AG10803 (cell line): ENCODE measurements at regions not wholly inside any gene's neighbourhood (a gene's known extent, or its start where the extent isn't known, plus 50 kb on each side); places are given as distances from the start of the nearest gene placed in this dataset.
"Not testable (repeated sequence)": the region's sequence is repeated elsewhere in the genome, so short reads cannot be mapped to it uniquely, and the experiment has no call there.

Source experiments
- DNase-seq: peaks from one replicate; pipeline ENCODE4 v3.0.0; 2010; ENCODE audit warnings: low read depth
- H3K4me3 ChIP-seq: 2 replicates; pipeline ENCODE4 v1.5.1; 2011; ENCODE audit warnings: mild to moderate bottlenecking, low read length, control low read depth
- TF ChIP-seq, protein P1 (sequence below): conservative IDR thresholded peaks from 2 replicates; pipeline ENCODE4 v1.5.1; 2011; ENCODE audit warnings: mild to moderate bottlenecking, low read length, control low read depth, inconsistent platforms

DNA sequence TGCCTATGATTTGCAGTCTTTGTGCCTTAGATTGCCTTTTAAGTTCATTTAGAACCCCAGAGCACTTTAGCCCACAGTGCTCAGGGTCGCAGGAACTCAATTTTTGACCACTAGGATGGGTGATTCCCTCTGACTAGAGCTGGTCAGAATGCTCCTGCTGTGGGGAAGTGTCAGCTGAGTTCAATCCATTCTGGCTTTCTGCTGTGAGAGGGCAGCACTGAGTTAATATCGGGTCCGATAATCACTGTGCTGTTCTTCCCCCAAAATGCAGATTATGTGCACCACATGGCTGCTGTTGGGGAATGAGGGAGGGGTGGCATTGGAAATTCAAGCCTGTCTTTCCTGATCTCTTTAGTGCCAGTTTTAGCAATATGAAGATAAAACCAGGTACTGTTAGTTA lies 886.4 kb downstream of the DNAJB9 start:
- no peak for DNase-seq
- TF ChIP-seq, protein P1, sequence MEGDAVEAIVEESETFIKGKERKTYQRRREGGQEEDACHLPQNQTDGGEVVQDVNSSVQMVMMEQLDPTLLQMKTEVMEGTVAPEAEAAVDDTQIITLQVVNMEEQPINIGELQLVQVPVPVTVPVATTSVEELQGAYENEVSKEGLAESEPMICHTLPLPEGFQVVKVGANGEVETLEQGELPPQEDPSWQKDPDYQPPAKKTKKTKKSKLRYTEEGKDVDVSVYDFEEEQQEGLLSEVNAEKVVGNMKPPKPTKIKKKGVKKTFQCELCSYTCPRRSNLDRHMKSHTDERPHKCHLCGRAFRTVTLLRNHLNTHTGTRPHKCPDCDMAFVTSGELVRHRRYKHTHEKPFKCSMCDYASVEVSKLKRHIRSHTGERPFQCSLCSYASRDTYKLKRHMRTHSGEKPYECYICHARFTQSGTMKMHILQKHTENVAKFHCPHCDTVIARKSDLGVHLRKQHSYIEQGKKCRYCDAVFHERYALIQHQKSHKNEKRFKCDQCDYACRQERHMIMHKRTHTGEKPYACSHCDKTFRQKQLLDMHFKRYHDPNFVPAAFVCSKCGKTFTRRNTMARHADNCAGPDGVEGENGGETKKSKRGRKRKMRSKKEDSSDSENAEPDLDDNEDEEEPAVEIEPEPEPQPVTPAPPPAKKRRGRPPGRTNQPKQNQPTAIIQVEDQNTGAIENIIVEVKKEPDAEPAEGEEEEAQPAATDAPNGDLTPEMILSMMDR = no peak
- no peak overlapping the region for H3K4me3 ChIP-seq

DNA sequence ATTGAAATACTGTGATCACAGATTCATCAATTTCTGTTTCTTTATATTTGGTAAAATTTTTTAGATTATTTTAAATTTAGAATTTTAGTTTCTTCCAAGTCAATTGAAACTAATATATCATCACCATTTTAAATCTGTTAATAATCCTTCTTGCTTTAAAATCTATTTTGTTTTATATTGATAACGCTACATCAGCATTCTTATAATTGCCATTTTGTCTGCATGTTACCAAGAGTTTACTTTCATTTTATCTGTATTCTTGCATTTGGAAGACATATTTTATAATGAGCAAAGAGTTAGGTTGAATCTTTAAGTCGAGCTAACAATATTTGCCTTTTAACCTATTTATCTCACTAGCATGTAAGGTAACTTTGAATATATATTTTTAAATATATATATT lies 890.6 kb downstream of the DNAJB9 start:
- DNase-seq = no peak
- TF ChIP-seq, protein P1 = no peak
- H3K4me3 ChIP-seq = no peak overlapping the region

DNA sequence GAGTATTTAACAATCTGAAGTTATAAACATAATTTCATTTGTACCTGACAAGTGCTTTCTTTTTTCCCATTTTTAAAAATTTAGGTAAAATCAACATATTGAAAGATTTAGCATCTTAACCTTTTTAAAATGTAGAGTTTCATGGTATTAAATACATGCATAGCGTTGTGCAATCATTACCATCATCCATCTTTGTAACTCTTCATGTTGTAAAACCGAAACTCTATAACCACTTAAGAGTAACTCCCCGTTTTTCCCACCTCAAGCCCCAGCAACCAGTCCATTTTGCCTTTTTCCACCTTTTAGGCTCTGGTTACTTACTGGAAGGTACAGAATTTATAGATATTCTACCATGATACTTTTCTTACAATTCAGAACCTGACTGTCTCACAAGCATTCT lies 892.5 kb downstream of the DNAJB9 start:
- TF ChIP-seq, protein P1 = no peak
- no peak for DNase-seq
- no peak overlapping the region for H3K4me3 ChIP-seq

DNA sequence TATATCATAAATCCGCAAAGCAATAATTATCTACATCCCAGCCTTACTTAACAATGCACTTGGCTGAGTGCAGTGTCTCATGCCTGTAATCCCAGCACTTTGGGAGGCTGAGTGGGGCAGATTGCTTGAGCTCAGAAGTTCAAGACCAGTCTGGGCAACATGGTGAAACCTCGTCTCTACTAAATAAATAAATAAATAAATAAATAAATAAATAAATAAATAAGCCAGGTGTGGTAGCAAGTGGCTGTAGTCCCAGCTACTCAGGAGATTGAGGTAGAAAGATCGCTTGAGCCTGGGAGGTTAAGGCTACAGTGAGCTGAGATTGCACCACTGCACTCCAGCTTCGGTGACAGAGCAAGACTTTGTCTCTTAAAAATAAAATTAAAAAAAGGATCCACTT lies 898.1 kb downstream of the DNAJB9 start:
- DNase-seq, H3K4me3 ChIP-seq: not testable (repeated sequence)

DNA sequence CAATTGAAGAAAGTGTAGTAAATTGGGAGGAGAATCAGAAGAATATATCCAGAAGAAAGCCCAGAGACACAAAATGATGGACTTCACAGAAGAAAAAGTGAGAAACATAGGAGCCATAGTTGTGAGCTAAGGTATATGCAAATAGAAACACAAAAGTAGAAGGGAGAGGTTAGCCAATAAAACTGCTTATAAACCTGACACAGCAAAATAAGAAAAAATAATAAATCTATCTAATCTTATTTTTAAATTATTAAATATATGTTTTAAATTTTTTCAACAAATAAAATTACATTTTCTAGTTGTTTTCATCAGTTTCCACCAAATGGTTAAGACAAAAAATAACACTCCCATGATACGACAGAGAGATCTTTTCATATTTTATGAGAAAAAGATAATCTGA lies 903.5 kb downstream of the DNAJB9 start:
- TF ChIP-seq, protein P1 = no peak
- no peak overlapping the region for H3K4me3 ChIP-seq
- no peak for DNase-seq

DNA sequence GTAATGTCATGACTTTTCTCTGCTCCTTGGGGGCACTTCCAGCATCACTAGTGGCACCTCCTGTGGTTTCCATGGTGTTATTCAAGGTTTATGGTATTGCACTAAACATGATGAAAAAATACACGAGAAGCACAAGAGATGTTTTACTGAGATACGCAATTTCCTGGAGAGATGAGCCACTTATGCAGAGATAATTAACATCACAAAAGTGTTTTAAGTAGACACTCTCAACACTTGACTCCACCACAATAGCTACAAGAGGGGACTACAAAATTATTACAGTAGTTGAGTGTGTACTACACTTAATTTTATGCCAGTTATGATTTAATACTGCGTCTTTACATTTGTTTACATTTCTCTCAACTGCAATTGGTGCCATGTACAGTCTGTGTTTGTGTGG lies 906.7 kb downstream of the DNAJB9 start:
- TF ChIP-seq, protein P1 = no peak
- DNase-seq = no peak
- H3K4me3 ChIP-seq = no peak overlapping the region

DNA sequence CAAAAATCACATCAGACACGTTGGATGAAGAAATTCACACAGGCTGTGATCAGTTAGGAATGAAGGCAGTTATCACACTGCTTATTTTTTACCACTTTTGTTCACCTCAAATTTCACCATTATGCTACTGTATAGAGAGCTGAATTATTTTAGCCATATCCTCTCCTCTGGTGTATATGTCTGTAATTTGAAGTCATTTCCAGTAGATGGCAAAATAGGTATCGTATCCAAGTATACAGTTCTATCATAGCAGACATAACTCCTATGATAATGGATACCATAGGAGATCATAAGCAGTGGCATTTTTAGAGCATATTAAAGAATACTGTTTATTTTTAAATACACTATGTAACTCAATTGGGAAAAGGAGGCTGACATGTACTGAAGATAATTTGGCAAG lies 909.7 kb downstream of the DNAJB9 start:
- DNase-seq = no peak
- no peak overlapping the region for H3K4me3 ChIP-seq
- TF ChIP-seq, protein P1 = no peak

DNA sequence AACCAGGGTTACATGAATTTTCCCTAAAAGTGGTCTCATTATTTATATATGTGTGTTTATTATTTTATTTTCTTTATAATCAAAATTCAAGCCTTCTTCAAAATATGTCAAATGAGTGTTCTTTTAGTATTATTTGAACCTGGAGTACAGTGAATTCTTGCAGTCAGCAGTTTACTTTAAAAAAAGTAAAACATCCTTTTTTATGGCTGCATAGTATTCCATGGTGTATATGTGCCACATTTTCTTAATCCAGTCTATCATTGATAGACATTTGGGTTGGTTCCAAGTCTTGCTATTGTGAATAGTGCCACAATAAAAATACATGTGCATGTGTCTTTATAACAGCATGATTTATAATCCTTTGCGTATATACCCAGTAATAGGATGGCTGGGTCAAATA lies 920.9 kb downstream of the DNAJB9 start:
- not testable (repeated sequence) for H3K4me3 ChIP-seq

More for the DNA sequence above, 920.9 kb downstream of the DNAJB9 start:
- DNase-seq = not testable (repeated sequence)
